HCT116 (cell line): ENCODE measurements at regions not wholly inside any gene's neighbourhood (a gene's known extent, or its start where the extent isn't known, plus 50 kb on each side); places are given as distances from the start of the nearest gene placed in this dataset.

Experiments
- ATAC-seq: fragments of 200-7000 bp; cut with Tn5 transposase; 2 replicates; pipeline ENCODE4 v1.9.1; 2020; ENCODE audit warnings: mild to moderate bottlenecking, moderate library complexity
- BruUV-seq: library from RNA; stranded (reverse); fragments of 400-500 nt; replicated peaks from 2 replicates; lab custom pipeline; 2021; lab: Mats Ljungman, UMichigan
- CTCF ChIA-PET: fragments of 300-600 bp; sonication (Branson Sonifier 250); formaldehyde crosslinking; loops from one replicate; lab custom pipeline; 2021; ENCODE audit warnings: antibody characterized with exemption; lab: Charles Lee
- POLR2A ChIA-PET: fragments of 300-600, 350-600 bp; sonication (Branson Sonifier 250); formaldehyde crosslinking; loops from one replicate; lab custom pipeline; 2021; ENCODE audit warnings: antibody characterized with exemption; lab: Charles Lee
- RAD21 ChIA-PET, 2 experiments: fragments of 300-600 bp; sonication (Branson Sonifier 250); formaldehyde crosslinking; loops; one replicate each; lab custom pipeline; 2023; ENCODE audit warnings: low total read pairs in 2 of 2; ENCODE audit not compliant: uncharacterized antibody in 2 of 2, unreplicated experiment in 2 of 2, low non-redundant PET in 1 of 2; lab: Charles Lee
- DNase-seq: peaks from one replicate; pipeline ENCODE4 v3.0.0-alpha.2; 2010; ENCODE audit warnings: low read depth, low spot score
- H2AFZ ChIP-seq: fragments of 200-600 bp; shearing (Covaris generic), sonication (generic); 2 replicates; pipeline ENCODE4 v1.6.1; 2017; ENCODE audit warnings: low read depth, mixed run types, mixed read lengths, antibody characterized with exemption, low read length; ENCODE audit not compliant: poor library complexity, severe bottlenecking
- H3K27ac ChIP-seq: 2 replicates; pipeline ENCODE4 v1.5.1; 2012; ENCODE audit warnings: low read depth, low read length
- H3K27me3 ChIP-seq: fragments of 200-600 bp; sonication (generic); 2 replicates; pipeline ENCODE4 v1.6.1; 2016; ENCODE audit warnings: mixed run types, low read length, mixed read lengths; ENCODE audit not compliant: insufficient read depth
- H3K36me3 ChIP-seq, 2 experiments: fragments of 200-500 bp in 1 of 2; fragments of 200-600 bp in 1 of 2; sonication (Bioruptor generic) in 1 of 2; sonication (generic) in 1 of 2; 2 replicates each; pipeline versions ENCODE4 v1.5.1 to v1.6.1; 2014 to 2016; ENCODE audit warnings: low read length in 2 of 2, inconsistent platforms in 1 of 2, mixed read lengths in 1 of 2, mixed run types in 1 of 2; ENCODE audit not compliant: insufficient read depth in 2 of 2, control insufficient read depth in 1 of 2
- H3K4me1 ChIP-seq, 2 experiments: fragments of 200-600 bp in 1 of 2; sonication (generic) in 1 of 2; 2 replicates each; pipeline versions ENCODE4 v1.5.1 to v1.6.1; 2012 to 2017; ENCODE audit warnings: low read length in 2 of 2, inconsistent platforms in 1 of 2, mild to moderate bottlenecking in 1 of 2, mixed read lengths in 1 of 2, mixed run types in 1 of 2, moderate library complexity in 1 of 2; ENCODE audit not compliant: insufficient read depth in 2 of 2, control insufficient read depth in 1 of 2
- H3K4me2 ChIP-seq: fragments of 200-600 bp; sonication (generic); 2 replicates; pipeline ENCODE4 v1.6.1; 2017; ENCODE audit warnings: mixed run types, low read length, mixed read lengths
- H3K4me3 ChIP-seq, 2 experiments: fragments of 200-600 bp in 1 of 2; sonication (generic) in 1 of 2; replicated peaks in 1 of 2; 2 replicates each; pipeline ENCODE4 v1.5.1; 2011 to 2016; ENCODE audit warnings: low read length in 2 of 2, control low read depth in 1 of 2, low read depth in 1 of 2, mild to moderate bottlenecking in 1 of 2, mixed read lengths in 1 of 2, mixed run types in 1 of 2
- H3K79me2 ChIP-seq: fragments of 200-600 bp; sonication (generic); 2 replicates; pipeline ENCODE4 v1.6.1; 2017; ENCODE audit warnings: mild to moderate bottlenecking, mixed run types, low read length, moderate library complexity, mixed read lengths; ENCODE audit not compliant: insufficient read depth
- H3K9ac ChIP-seq: fragments of 200-600 bp; sonication (generic); 2 replicates; pipeline ENCODE4 v1.6.1; 2016; ENCODE audit warnings: low read length, mixed read lengths
- H3K9me2 ChIP-seq: fragments of 200-600 bp; sonication (generic), shearing (Covaris generic); 2 replicates; pipeline ENCODE4 v1.6.1; 2017; ENCODE audit warnings: mixed run types, mild to moderate bottlenecking, moderate library complexity; ENCODE audit not compliant: insufficient read depth
- H3K9me3 ChIP-seq, 2 experiments: fragments of 200-500 bp in 1 of 2; fragments of 200-600 bp in 1 of 2; sonication (Bioruptor generic) in 1 of 2; sonication (generic) in 1 of 2; 2 replicates each; pipeline ENCODE4 v1.6.1; 2014 to 2017; ENCODE audit warnings: low read length in 2 of 2, mixed read lengths in 2 of 2, inconsistent platforms in 1 of 2, low read depth in 1 of 2, mild to moderate bottlenecking in 1 of 2, mixed run types in 1 of 2, moderate library complexity in 1 of 2; ENCODE audit not compliant: control insufficient read depth in 1 of 2, insufficient read depth in 1 of 2
- H4K20me1 ChIP-seq: fragments of 200-600 bp; sonication (generic), shearing (Covaris generic); 2 replicates; pipeline ENCODE4 v1.6.1; 2017; ENCODE audit warnings: mixed run types, mild to moderate bottlenecking, moderate library complexity; ENCODE audit not compliant: insufficient read depth
- ATF3 ChIP-seq: IDR thresholded peaks from 2 replicates; pipeline ENCODE4 v1.6.1; 2012
- CBX3 ChIP-seq: IDR thresholded peaks from 2 replicates; pipeline ENCODE4 v1.6.1; 2012; ENCODE audit warnings: low read depth
- CEBPB ChIP-seq: IDR thresholded peaks from 2 replicates; pipeline ENCODE4 v1.6.1; 2012; ENCODE audit warnings: low read depth
- ELF1 ChIP-seq: IDR thresholded peaks from 2 replicates; pipeline ENCODE4 v1.6.1; 2012; ENCODE audit warnings: low read depth, borderline replicate concordance
- FOSL1 ChIP-seq: IDR thresholded peaks from 2 replicates; pipeline ENCODE4 v1.6.1; 2012; ENCODE audit warnings: low read depth
- POLR2A ChIP-seq: IDR thresholded peaks from 2 replicates; pipeline ENCODE4 v1.7.0; 2011; ENCODE audit warnings: borderline replicate concordance; ENCODE audit not compliant: insufficient read depth, insufficient read length; ENCODE audit errors: extremely low read depth
- POLR2AphosphoS5 ChIP-seq: IDR thresholded peaks from 2 replicates; pipeline ENCODE4 v1.6.1; 2011; ENCODE audit warnings: mild to moderate bottlenecking, low read depth, low read length, moderate library complexity
- RAD21 ChIP-seq: IDR thresholded peaks from 2 replicates; pipeline ENCODE4 v1.6.1; 2012; ENCODE audit warnings: low read depth, mild to moderate bottlenecking
- SP1 ChIP-seq: IDR thresholded peaks from 2 replicates; pipeline ENCODE4 v1.6.1; 2012; ENCODE audit warnings: low read depth
- ZFX ChIP-seq: fragments of 450-650 bp; IDR thresholded peaks from 2 replicates; pipeline ENCODE4 v1.6.1; 2017
- intact Hi-C: fragments of 100-400 bp; cut with micrococcal nuclease; formaldehyde crosslinking; loops from 2 replicates; pipeline ENCODE4 v1.10.0; 2022

GRCh38 chr3:167166012-167166411, 214.1 kb downstream of the ZBBX start:
- no TSS peak for BruUV-seq
- H3K9me3 ChIP-seq: no peaks in the 10 kb centered on the region
- DNase-seq (no peak), ATAC-seq (no peak)
- RAD21 ChIA-PET: no interaction called here
- H3K4me3 ChIP-seq: no peak overlapping the region
- no peaks in the 10 kb centered on the region for H3K9me2 ChIP-seq
- H3K9ac ChIP-seq: no peak overlapping the region
- CTCF ChIA-PET: no interaction called here
- H3K27me3 ChIP-seq: no peaks in the 10 kb centered on the region
- no peak overlapping the region for H3K4me2 ChIP-seq
- POLR2A ChIA-PET: no interaction called here
- no peak for TF ChIP-seq SP1
- TF ChIP-seq CEBPB: no peak
- TF ChIP-seq ELF1: no peak
- no peak for TF ChIP-seq ATF3
- H3K4me1 ChIP-seq: no peaks in the 10 kb centered on the region
- H4K20me1 ChIP-seq: no peaks in the 10 kb centered on the region
- H3K27ac ChIP-seq: no peak overlapping the region
- H3K36me3 ChIP-seq: no peaks in the 10 kb centered on the region
- H2AFZ ChIP-seq: no peak overlapping the region
- intact Hi-C loops: no loop called here
- H3K79me2 ChIP-seq: no peaks in the 10 kb centered on the region

GRCh38 chr3:167163580-167163979, 216.5 kb downstream of the ZBBX start:
- H3K4me1 ChIP-seq: no peaks in the 10 kb centered on the region
- no peak overlapping the region for H3K4me2 ChIP-seq
- DNase-seq (no peak), ATAC-seq (no peak)
- intact Hi-C loops: no loop called here
- H3K27ac ChIP-seq: no peak overlapping the region
- no peaks in the 10 kb centered on the region for H3K79me2 ChIP-seq
- H3K9me3 ChIP-seq: no peaks in the 10 kb centered on the region
- no peaks in the 10 kb centered on the region for H3K36me3 ChIP-seq
- no peaks in the 10 kb centered on the region for H3K27me3 ChIP-seq
- TF ChIP-seq CBX3 (no peak), FOSL1 (no peak), POLR2AphosphoS5 (no peak), RAD21 (no peak), ZFX (no peak), POLR2A (no peak)
- TF ChIP-seq, all 23 proteins: peak for 0
- CTCF ChIA-PET: no interaction called here
- Histone ChIP-seq H3K4me3 (no peak overlapping the region), H3K9me2 (no peaks in the 10 kb centered on the region), H3K9ac (no peak overlapping the region), H4K20me1 (no peaks in the 10 kb centered on the region), H2AFZ (no peak overlapping the region)
- RAD21 ChIA-PET: no interaction called here
- POLR2A ChIA-PET: no interaction called here
- BruUV-seq: no TSS peak
